ENCODE measurements at regions not wholly inside any gene's neighbourhood (a gene's known extent, or its start where the extent isn't known, plus 50 kb on each side); places are given as distances from the start of the nearest gene placed in this dataset.

GRCh38 chr6:41464481-41464880 is 81.7 kb upstream of the FOXP4 start:
- no peak for TF ChIP-seq POLR2AphosphoS5 (IDR thresholded peaks at IDR 0.05)
- no peak for TF ChIP-seq EP300 (IDR thresholded peaks at IDR 0.05)
- TF ChIP-seq CTCF (IDR thresholded peaks at IDR 0.05): no peak
- TF ChIP-seq POLR2A (IDR thresholded peaks at IDR 0.05): no peak

All from suprapubic skin (tissue), 4 donors.